ENCODE measurements at regions not wholly inside any gene's neighbourhood (a gene's known extent, or its start where the extent isn't known, plus 50 kb on each side); places are given as distances from the start of the nearest gene placed in this dataset.

DNA sequence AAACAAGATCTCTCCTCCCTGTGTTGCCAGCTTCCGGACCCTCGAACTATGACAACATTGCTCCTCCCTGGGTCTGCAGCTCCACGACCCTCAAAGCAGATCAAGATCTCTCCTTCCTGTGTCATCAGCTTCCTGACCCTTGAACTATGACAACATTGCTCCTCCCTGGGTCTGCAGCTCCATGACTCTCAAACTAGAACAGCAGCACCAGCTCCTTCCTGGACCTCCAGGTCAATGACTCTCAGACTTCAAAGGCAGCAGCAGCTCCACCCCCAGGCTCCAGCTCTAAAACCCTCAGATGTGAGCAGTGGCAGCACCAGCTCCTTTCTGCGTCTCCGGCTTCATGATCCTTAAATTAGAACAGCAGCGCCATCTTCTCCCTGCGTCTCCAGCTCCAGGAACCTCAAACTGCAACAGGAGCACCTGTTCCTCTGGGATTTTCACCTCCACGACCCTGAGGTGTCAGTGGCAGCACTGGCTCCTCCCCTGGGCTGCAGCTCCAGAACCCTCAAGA lies 341.0 kb upstream of the SULF2 start (continued):
- TF ChIP-seq, protein P1, sequence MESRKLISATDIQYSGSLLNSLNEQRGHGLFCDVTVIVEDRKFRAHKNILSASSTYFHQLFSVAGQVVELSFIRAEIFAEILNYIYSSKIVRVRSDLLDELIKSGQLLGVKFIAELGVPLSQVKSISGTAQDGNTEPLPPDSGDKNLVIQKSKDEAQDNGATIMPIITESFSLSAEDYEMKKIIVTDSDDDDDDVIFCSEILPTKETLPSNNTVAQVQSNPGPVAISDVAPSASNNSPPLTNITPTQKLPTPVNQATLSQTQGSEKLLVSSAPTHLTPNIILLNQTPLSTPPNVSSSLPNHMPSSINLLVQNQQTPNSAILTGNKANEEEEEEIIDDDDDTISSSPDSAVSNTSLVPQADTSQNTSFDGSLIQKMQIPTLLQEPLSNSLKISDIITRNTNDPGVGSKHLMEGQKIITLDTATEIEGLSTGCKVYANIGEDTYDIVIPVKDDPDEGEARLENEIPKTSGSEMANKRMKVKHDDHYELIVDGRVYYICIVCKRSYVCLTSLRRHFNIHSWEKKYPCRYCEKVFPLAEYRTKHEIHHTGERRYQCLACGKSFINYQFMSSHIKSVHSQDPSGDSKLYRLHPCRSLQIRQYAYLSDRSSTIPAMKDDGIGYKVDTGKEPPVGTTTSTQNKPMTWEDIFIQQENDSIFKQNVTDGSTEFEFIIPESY (CRISPR knock-in tag; IDR thresholded peaks at IDR 0.05) = no peak
- TF ChIP-seq ZNF33A (CRISPR knock-in tag; IDR thresholded peaks at IDR 0.05; ENCODE audit: borderline replicate concordance) (no peak; the same call in 1 of the 2 replicates), TBP (CRISPR knock-in tag; IDR thresholded peaks at IDR 0.05) (no peak), KMT2B (CRISPR knock-in tag; IDR thresholded peaks at IDR 0.05) (no peak), ELF1 (CRISPR knock-in tag; IDR thresholded peaks at IDR 0.05) (no peak; the same call in 1 of the 2 replicates), FLYWCH1 (CRISPR knock-in tag; IDR thresholded peaks at IDR 0.05) (no peak), ZNF143 (CRISPR knock-in tag; IDR thresholded peaks at IDR 0.05) (no peak), RBM39 (IDR thresholded peaks at IDR 0.05; ENCODE audit: low read depth, low read length, poor library complexity, severe bottlenecking) (no peak), ZNF878 (CRISPR knock-in tag; IDR thresholded peaks at IDR 0.05) (no peak), ZSCAN21 (CRISPR knock-in tag; IDR thresholded peaks at IDR 0.05; ENCODE audit: borderline replicate concordance) (no peak), FOXC1 (CRISPR knock-in tag; IDR thresholded peaks at IDR 0.05; ENCODE audit: borderline replicate concordance) (peak; percentile 77; the same call in 1 of the 2 replicates), MED1 (CRISPR knock-in tag; IDR thresholded peaks at IDR 0.05) (peak; percentile 79), ETV5 (CRISPR knock-in tag; IDR thresholded peaks at IDR 0.05; ENCODE audit: borderline replicate concordance) (peak; percentile 86), SIX1 (CRISPR knock-in tag; IDR thresholded peaks at IDR 0.05; ENCODE audit: borderline replicate concordance) (no peak), ARNT2 (CRISPR knock-in tag; IDR thresholded peaks at IDR 0.05; ENCODE audit: low read depth) (no peak), PRMT3 (CRISPR knock-in tag; IDR thresholded peaks at IDR 0.05; ENCODE audit: borderline replicate concordance, low read depth) (no peak), PCBP1 (IDR thresholded peaks at IDR 0.05; ENCODE audit: borderline replicate concordance, low read depth, low read length) (no peak)
- TF ChIP-seq, protein P2, sequence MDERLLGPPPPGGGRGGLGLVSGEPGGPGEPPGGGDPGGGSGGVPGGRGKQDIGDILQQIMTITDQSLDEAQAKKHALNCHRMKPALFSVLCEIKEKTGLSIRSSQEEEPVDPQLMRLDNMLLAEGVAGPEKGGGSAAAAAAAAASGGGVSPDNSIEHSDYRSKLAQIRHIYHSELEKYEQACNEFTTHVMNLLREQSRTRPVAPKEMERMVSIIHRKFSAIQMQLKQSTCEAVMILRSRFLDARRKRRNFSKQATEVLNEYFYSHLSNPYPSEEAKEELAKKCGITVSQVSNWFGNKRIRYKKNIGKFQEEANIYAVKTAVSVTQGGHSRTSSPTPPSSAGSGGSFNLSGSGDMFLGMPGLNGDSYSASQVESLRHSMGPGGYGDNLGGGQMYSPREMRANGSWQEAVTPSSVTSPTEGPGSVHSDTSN (CRISPR knock-in tag; IDR thresholded peaks at IDR 0.05) = no peak
- TF ChIP-seq, protein P3, sequence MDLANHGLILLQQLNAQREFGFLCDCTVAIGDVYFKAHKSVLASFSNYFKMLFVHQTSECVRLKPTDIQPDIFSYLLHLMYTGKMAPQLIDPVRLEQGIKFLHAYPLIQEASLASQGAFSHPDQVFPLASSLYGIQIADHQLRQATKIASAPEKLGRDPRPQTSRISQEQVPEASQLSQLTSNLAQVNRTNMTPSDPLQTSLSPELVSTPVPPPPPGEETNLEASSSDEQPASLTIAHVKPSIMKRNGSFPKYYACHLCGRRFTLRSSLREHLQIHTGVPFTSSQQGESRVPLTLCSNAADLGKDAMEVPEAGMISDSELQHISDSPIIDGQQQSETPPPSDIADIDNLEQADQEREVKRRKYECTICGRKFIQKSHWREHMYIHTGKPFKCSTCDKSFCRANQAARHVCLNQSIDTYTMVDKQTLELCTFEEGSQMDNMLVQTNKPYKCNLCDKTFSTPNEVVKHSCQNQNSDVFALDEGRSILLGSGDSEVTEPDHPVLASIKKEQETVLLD (CRISPR knock-in tag; IDR thresholded peaks at IDR 0.05; ENCODE audit: low read depth) = no peak
- TF ChIP-seq, protein P4, sequence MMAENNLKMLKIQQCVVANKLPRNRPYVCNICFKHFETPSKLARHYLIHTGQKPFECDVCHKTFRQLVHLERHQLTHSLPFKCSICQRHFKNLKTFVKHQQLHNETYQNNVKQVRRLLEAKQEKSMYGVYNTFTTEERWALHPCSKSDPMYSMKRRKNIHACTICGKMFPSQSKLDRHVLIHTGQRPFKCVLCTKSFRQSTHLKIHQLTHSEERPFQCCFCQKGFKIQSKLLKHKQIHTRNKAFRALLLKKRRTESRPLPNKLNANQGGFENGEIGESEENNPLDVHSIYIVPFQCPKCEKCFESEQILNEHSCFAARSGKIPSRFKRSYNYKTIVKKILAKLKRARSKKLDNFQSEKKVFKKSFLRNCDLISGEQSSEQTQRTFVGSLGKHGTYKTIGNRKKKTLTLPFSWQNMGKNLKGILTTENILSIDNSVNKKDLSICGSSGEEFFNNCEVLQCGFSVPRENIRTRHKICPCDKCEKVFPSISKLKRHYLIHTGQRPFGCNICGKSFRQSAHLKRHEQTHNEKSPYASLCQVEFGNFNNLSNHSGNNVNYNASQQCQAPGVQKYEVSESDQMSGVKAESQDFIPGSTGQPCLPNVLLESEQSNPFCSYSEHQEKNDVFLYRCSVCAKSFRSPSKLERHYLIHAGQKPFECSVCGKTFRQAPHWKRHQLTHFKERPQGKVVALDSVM (CRISPR knock-in tag; IDR thresholded peaks at IDR 0.05) = 0 out of 2 replicates have a peak, but pooled peaks have one; percentile 21
- TF ChIP-seq, protein P5, sequence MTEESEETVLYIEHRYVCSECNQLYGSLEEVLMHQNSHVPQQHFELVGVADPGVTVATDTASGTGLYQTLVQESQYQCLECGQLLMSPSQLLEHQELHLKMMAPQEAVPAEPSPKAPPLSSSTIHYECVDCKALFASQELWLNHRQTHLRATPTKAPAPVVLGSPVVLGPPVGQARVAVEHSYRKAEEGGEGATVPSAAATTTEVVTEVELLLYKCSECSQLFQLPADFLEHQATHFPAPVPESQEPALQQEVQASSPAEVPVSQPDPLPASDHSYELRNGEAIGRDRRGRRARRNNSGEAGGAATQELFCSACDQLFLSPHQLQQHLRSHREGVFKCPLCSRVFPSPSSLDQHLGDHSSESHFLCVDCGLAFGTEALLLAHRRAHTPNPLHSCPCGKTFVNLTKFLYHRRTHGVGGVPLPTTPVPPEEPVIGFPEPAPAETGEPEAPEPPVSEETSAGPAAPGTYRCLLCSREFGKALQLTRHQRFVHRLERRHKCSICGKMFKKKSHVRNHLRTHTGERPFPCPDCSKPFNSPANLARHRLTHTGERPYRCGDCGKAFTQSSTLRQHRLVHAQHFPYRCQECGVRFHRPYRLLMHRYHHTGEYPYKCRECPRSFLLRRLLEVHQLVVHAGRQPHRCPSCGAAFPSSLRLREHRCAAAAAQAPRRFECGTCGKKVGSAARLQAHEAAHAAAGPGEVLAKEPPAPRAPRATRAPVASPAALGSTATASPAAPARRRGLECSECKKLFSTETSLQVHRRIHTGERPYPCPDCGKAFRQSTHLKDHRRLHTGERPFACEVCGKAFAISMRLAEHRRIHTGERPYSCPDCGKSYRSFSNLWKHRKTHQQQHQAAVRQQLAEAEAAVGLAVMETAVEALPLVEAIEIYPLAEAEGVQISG (CRISPR knock-in tag; IDR thresholded peaks at IDR 0.05) = peak; percentile 51; the same call in 1 of the 2 replicates
